Mesendoderm (in vitro differentiated cells): ENCODE measurements at regions not wholly inside any gene's neighbourhood (a gene's known extent, or its start where the extent isn't known, plus 50 kb on each side); places are given as distances from the start of the nearest gene placed in this dataset.
A peak's percentile ranks its signal among the peaks of the same experiment; 100 is the strongest.

Experiments
- DNase-seq: peaks from one replicate; pipeline ENCODE4 v3.0.0; 2013
- H2AK5ac ChIP-seq: 2 replicates; pipeline ENCODE4 v1.6.1; 2013; ENCODE audit warnings: low read length, inconsistent platforms
- H2BK120ac ChIP-seq: 2 replicates; pipeline ENCODE4 v1.6.1; 2013; ENCODE audit warnings: low read depth, mild to moderate bottlenecking, low read length, moderate library complexity, mixed read lengths
- H2BK15ac ChIP-seq: replicated peaks from 2 replicates; pipeline ENCODE4 v1.6.1; 2013; ENCODE audit warnings: low read depth, mild to moderate bottlenecking, moderate library complexity
- H2BK5ac ChIP-seq: 2 replicates; pipeline ENCODE4 v1.6.1; 2013; ENCODE audit warnings: low read length, inconsistent platforms
- H3K18ac ChIP-seq: 2 replicates; pipeline ENCODE4 v1.6.1; 2013; ENCODE audit warnings: mild to moderate bottlenecking, low read length, mixed read lengths
- H3K23ac ChIP-seq: one replicate; pipeline ENCODE4 v1.6.1; 2013; ENCODE audit warnings: low read length
- H3K27ac ChIP-seq: 2 replicates; pipeline ENCODE4 v1.5.1; 2013; ENCODE audit warnings: low read depth, mild to moderate bottlenecking, inconsistent platforms, low read length, moderate library complexity
- H3K27me3 ChIP-seq: 2 replicates; pipeline ENCODE4 v1.6.1; 2013; ENCODE audit warnings: low read length, control low read depth, mild to moderate bottlenecking, inconsistent platforms; ENCODE audit not compliant: insufficient read depth, poor library complexity
- H3K36me3 ChIP-seq: 2 replicates; pipeline ENCODE4 v1.6.1; 2013; ENCODE audit warnings: low read length, inconsistent platforms; ENCODE audit not compliant: control insufficient read depth, insufficient read depth
- H3K4ac ChIP-seq: one replicate; pipeline ENCODE4 v1.6.1; 2013; ENCODE audit warnings: low read depth, mild to moderate bottlenecking, low read length, moderate library complexity
- H3K4me1 ChIP-seq: 2 replicates; pipeline ENCODE4 v1.6.1; 2013; ENCODE audit warnings: low read depth, low read length, inconsistent platforms; ENCODE audit not compliant: control insufficient read depth
- H3K4me2 ChIP-seq: 2 replicates; pipeline ENCODE4 v1.6.1; 2013; ENCODE audit warnings: low read length
- H3K4me3 ChIP-seq: 2 replicates; pipeline ENCODE4 v1.5.1; 2013; ENCODE audit warnings: mild to moderate bottlenecking, low read length
- H3K56ac ChIP-seq: one replicate; pipeline ENCODE4 v1.6.1; 2013; ENCODE audit warnings: low read length
- H3K79me1 ChIP-seq: 2 replicates; pipeline ENCODE4 v1.6.1; 2013; ENCODE audit warnings: low read length, inconsistent platforms
- H3K79me2 ChIP-seq: 2 replicates; pipeline ENCODE4 v1.6.1; 2013; ENCODE audit warnings: mild to moderate bottlenecking, low read length; ENCODE audit not compliant: control insufficient read depth, insufficient read depth
- H3K9ac ChIP-seq: 2 replicates; pipeline ENCODE4 v1.6.1; 2013; ENCODE audit warnings: low read length, inconsistent platforms
- H4K5ac ChIP-seq: one replicate; pipeline ENCODE4 v1.6.1; 2013; ENCODE audit warnings: low read length
- H4K8ac ChIP-seq: one replicate; pipeline ENCODE4 v1.6.1; 2013; ENCODE audit warnings: low read depth, mild to moderate bottlenecking, control low read depth, low read length, moderate library complexity
- WGBS: extraction: QIAGEN DNeasy Blood & Tissue Kit; methylation state at CpG from one replicate; pipeline ENCODE4 v1.1.7; 2013; ENCODE audit warnings: low lambda C conversion rate, missing lambda C conversion rate; ENCODE audit not compliant: insufficient coverage; ENCODE audit errors: extremely low coverage; 5-methylcytosine and 5-hydroxymethylcytosine counted together

GRCh38 chr20:48282591-48283228 lies 497.4 kb upstream of the SULF2 start:
- Histone ChIP-seq H3K79me1 (no peaks in the 10 kb centered on the region), H3K4ac (no peak overlapping the region), H4K5ac (no peak overlapping the region), H3K9ac (no peak overlapping the region), H3K18ac (no peak overlapping the region), H2BK15ac (no peak overlapping the region), H3K36me3 (no peaks in the 10 kb centered on the region), H3K4me3 (no peak overlapping the region), H3K56ac (no peak overlapping the region), H2BK120ac (no peak overlapping the region), H2AK5ac (no peak overlapping the region), H3K4me1 (peaks cover 10% of the 10 kb centered on the region), H3K4me2 (no peak overlapping the region), H3K27me3 (no peaks in the 10 kb centered on the region), H3K23ac (no peak overlapping the region), H2BK5ac (no peak overlapping the region), H3K27ac (no peak overlapping the region), H3K79me2 (no peaks in the 10 kb centered on the region), H4K8ac (no peak overlapping the region)
- no CpG with 5 or more reads among the region's 4 CpGs for WGBS
- peak; percentile 52 for DNase-seq

- Histone ChIP-seq H3K79me2 (no peaks in the 10 kb centered on the region), H3K56ac (no peak overlapping the region), H3K4ac (no peak overlapping the region), H4K8ac (no peak overlapping the region), H3K4me3 (no peak overlapping the region), H3K9ac (no peak overlapping the region), H3K4me1 (peaks cover 10% of the 10 kb centered on the region), H3K27me3 (no peaks in the 10 kb centered on the region), H3K27ac (no peak overlapping the region), H4K5ac (no peak overlapping the region), H2BK120ac (peak overlapping the region; percentile 29), H3K36me3 (no peaks in the 10 kb centered on the region), H3K23ac (no peak overlapping the region), H3K18ac (peak overlapping the region; percentile 45), H2BK5ac (no peak overlapping the region), H3K79me1 (no peaks in the 10 kb centered on the region), H3K4me2 (no peak overlapping the region), H2BK15ac (peak overlapping the region; percentile 46), H2AK5ac (no peak overlapping the region)
- peak; percentile 58 for DNase-seq
- no CpG with 5 or more reads among the region's 4 CpGs for WGBS
Measured at GRCh38 chr20:48281501-48281900, 496.2 kb upstream of the SULF2 start.

GRCh38 chr20:48278961-48279481 lies 493.7 kb upstream of the SULF2 start:
- Histone ChIP-seq H3K4me2 (no peak overlapping the region), H4K8ac (no peak overlapping the region), H2BK120ac (peak overlapping the region; percentile 83), H4K5ac (peak overlapping the region; percentile 95), H3K9ac (peak overlapping the region; percentile 45), H3K4me1 (peaks cover 22% of the 10 kb centered on the region), H3K4ac (peak overlapping the region; percentile 73), H3K18ac (peak overlapping the region; percentile 85), H2AK5ac (peak overlapping the region; percentile 44), H3K36me3 (no peaks in the 10 kb centered on the region), H3K79me1 (no peaks in the 10 kb centered on the region), H3K27me3 (no peaks in the 10 kb centered on the region), H3K4me3 (no peak overlapping the region), H3K23ac (no peak overlapping the region), H2BK5ac (peak overlapping the region; percentile 97), H2BK15ac (no peak overlapping the region), H3K79me2 (no peaks in the 10 kb centered on the region), H3K56ac (peak overlapping the region; percentile 78), H3K27ac (peak overlapping the region; percentile 86)
- no CpG with 5 or more reads among the region's 2 CpGs for WGBS
- peak; percentile 92 for DNase-seq

GRCh38 chr20:48277266-48277665 lies 492.0 kb upstream of the SULF2 start:
- Histone ChIP-seq H3K23ac (no peak overlapping the region), H3K4me1 (peaks cover 22% of the 10 kb centered on the region), H2BK15ac (peak overlapping the region; percentile 60), H3K27ac (peak overlapping the region; percentile 92), H3K79me2 (no peaks in the 10 kb centered on the region), H2AK5ac (peak overlapping the region; percentile 57), H3K36me3 (no peaks in the 10 kb centered on the region), H4K8ac (no peak overlapping the region), H2BK120ac (peak overlapping the region; percentile 30), H3K79me1 (no peaks in the 10 kb centered on the region), H3K4ac (peak overlapping the region; percentile 93), H3K9ac (no peak overlapping the region), H2BK5ac (peak overlapping the region; percentile 98), H3K27me3 (no peaks in the 10 kb centered on the region), H3K4me2 (no peak overlapping the region), H4K5ac (no peak overlapping the region), H3K18ac (peak overlapping the region; percentile 88), H3K4me3 (no peak overlapping the region), H3K56ac (peak overlapping the region; percentile 57)
- no CpG with 5 or more reads among the region's 2 CpGs for WGBS
- DNase-seq: no peak

- Histone ChIP-seq H3K27ac (peak overlapping the region; percentile 92), H3K4me3 (no peak overlapping the region), H3K4me1 (peaks cover 22% of the 10 kb centered on the region)
Measured at GRCh38 chr20:48276021-48276342, 490.7 kb upstream of the SULF2 start.

More at GRCh38 chr20:48276021-48276342, 490.7 kb upstream of the SULF2 start:
- Histone ChIP-seq H2BK120ac (peak overlapping the region; percentile 30), H2BK15ac (no peak overlapping the region), H4K5ac (peak overlapping the region; percentile 81), H2BK5ac (peak overlapping the region; percentile 98), H2AK5ac (peak overlapping the region; percentile 79), H3K4ac (peak overlapping the region; percentile 90), H3K23ac (no peak overlapping the region), H3K4me2 (no peak overlapping the region), H3K36me3 (no peaks in the 10 kb centered on the region), H3K79me2 (no peaks in the 10 kb centered on the region), H3K27me3 (no peaks in the 10 kb centered on the region), H3K9ac (peak overlapping the region; percentile 47), H3K79me1 (no peaks in the 10 kb centered on the region), H4K8ac (peak overlapping the region; percentile 87), H3K18ac (peak overlapping the region; percentile 97), H3K56ac (peak overlapping the region; percentile 87)
- DNase-seq: no peak
- no CpG with 5 or more reads among the region's 3 CpGs for WGBS
